GM20431 (cell line): ENCODE measurements at regions not wholly inside any gene's neighbourhood (a gene's known extent, or its start where the extent isn't known, plus 50 kb on each side); places are given as distances from the start of the nearest gene placed in this dataset.
"Not testable (repeated sequence)": the region's sequence is repeated elsewhere in the genome, so short reads cannot be mapped to it uniquely, and the experiment has no call there.

ENCODE experiments used
- in situ Hi-C: fragments of 300-500 bp; cut with MseI, MboI; formaldehyde crosslinking; loops from one replicate; pipeline ENCODE4 v1.15.0; 2020; ENCODE audit warnings: low sequenced_read_pairs; ENCODE audit not compliant: unreplicated experiment

GRCh38 chr7:46288010-46288409 is 366.9 kb upstream of the IGFBP3 start:
- in situ Hi-C loops = loop anchor here (25.0 kb wide), 2 partner anchors 99 to 101 kb away; no protein-coding TSS in a partner anchor

GRCh38 chr7:46286957-46287356 is 365.9 kb upstream of the IGFBP3 start:
- in situ Hi-C loops = loop anchor here (25.0 kb wide), 2 partner anchors 100 kb away; no protein-coding TSS in a partner anchor

GRCh38 chr7:46286356-46286755 is 365.3 kb upstream of the IGFBP3 start:
- in situ Hi-C loops = loop anchor here (25.0 kb wide), 2 partner anchors 99 to 101 kb away; no protein-coding TSS in a partner anchor

- in situ Hi-C loops = loop anchor here (25.0 kb wide), 2 partner anchors 99 to 101 kb away; no protein-coding TSS in a partner anchor
Measured at GRCh38 chr7:46285878-46286277, 364.8 kb upstream of the IGFBP3 start.

GRCh38 chr7:46283852-46284251 is 362.8 kb upstream of the IGFBP3 start:
- in situ Hi-C loops = loop anchor here (25.0 kb wide), 2 partner anchors 97 to 103 kb away; no protein-coding TSS in a partner anchor

- in situ Hi-C loops = loop anchor here (25.0 kb wide), 2 partner anchors 95 to 105 kb away; no protein-coding TSS in a partner anchor
Measured at GRCh38 chr7:46282155-46282554, 361.1 kb upstream of the IGFBP3 start.

- in situ Hi-C loops = loop anchor here (25.0 kb wide), 2 partner anchors 94 to 106 kb away; no protein-coding TSS in a partner anchor
Measured at GRCh38 chr7:46281071-46281470, 360.0 kb upstream of the IGFBP3 start.

- in situ Hi-C loops = loop anchor here (25.0 kb wide), 2 partner anchors 92 to 108 kb away; no protein-coding TSS in a partner anchor
Measured at GRCh38 chr7:46279290-46279689, 358.2 kb upstream of the IGFBP3 start.

- in situ Hi-C loops = no loop called here
Measured at GRCh38 chr7:46264646-46265045, 343.6 kb upstream of the IGFBP3 start.

- in situ Hi-C loops = not testable (repeated sequence)
Measured at GRCh38 chr7:46261638-46262037, 340.6 kb upstream of the IGFBP3 start.

GRCh38 chr7:46259947-46260346 is 338.9 kb upstream of the IGFBP3 start:
- in situ Hi-C loops = no loop called here

GRCh38 chr7:46257761-46258448 is 336.8 kb upstream of the IGFBP3 start:
- in situ Hi-C loops = no loop called here

GRCh38 chr7:46256870-46257661 is 336.0 kb upstream of the IGFBP3 start:
- in situ Hi-C loops = no loop called here

- in situ Hi-C loops = no loop called here
Measured at GRCh38 chr7:46253520-46253919, 332.4 kb upstream of the IGFBP3 start.

GRCh38 chr7:46247664-46248063 is 326.6 kb upstream of the IGFBP3 start:
- in situ Hi-C loops = no loop called here

- in situ Hi-C loops = no loop called here
Measured at GRCh38 chr7:46245586-46246111, 324.6 kb upstream of the IGFBP3 start.

GRCh38 chr7:46244757-46245156 is 323.7 kb upstream of the IGFBP3 start:
- in situ Hi-C loops = no loop called here

GRCh38 chr7:46243406-46243805 is 322.3 kb upstream of the IGFBP3 start:
- in situ Hi-C loops = no loop called here

GRCh38 chr7:46239846-46240245 is 318.8 kb upstream of the IGFBP3 start:
- in situ Hi-C loops = no loop called here

- in situ Hi-C loops = no loop called here
Measured at GRCh38 chr7:46237466-46237865, 316.4 kb upstream of the IGFBP3 start.
